Breast epithelium (tissue), 4 donors: ENCODE measurements at regions not wholly inside any gene's neighbourhood (a gene's known extent, or its start where the extent isn't known, plus 50 kb on each side); places are given as distances from the start of the nearest gene placed in this dataset.

Experiments used
- DNase-seq, 2 donors: peaks; one replicate each; pipeline ENCODE4 v3.0.0-alpha.2; 2019; ENCODE audit warnings: low spot score in 2 of 2
- H3K27ac ChIP-seq, 2 donors: fragments of 200-600 bp; sonication (generic) in 1 of 2; one replicate each; pipeline ENCODE4 v1.5.1; 2016 to 2019; ENCODE audit warnings: mild to moderate bottlenecking in 1 of 2
- H3K27me3 ChIP-seq, 2 donors: fragments of 200-600 bp; sonication (generic) in 1 of 2; one replicate each; pipeline versions ENCODE4 v1.5.1 to v1.6.0; 2017 to 2019; ENCODE audit warnings: control low read depth in 1 of 2, mild to moderate bottlenecking in 1 of 2
- H3K36me3 ChIP-seq: fragments of 200-600 bp; one replicate; pipeline ENCODE4 v1.5.1; 2019
- H3K4me1 ChIP-seq, 2 donors: fragments of 200-600 bp; sonication (generic); one replicate each; pipeline ENCODE4 v1.5.1; 2016 to 2019; ENCODE audit warnings: control low read depth in 1 of 2
- H3K4me3 ChIP-seq, 3 donors: fragments of 200-600 bp; sonication (generic); 1 replicate in 2 of 3; 2 replicates in 1 of 3; pipeline ENCODE4 v1.5.1; 2016 to 2019; ENCODE audit warnings: mild to moderate bottlenecking in 3 of 3, moderate library complexity in 2 of 3
- H3K9me3 ChIP-seq, 2 donors: fragments of 200-600 bp; sonication (generic) in 1 of 2; one replicate each; pipeline ENCODE4 v1.5.1; 2016 to 2019; ENCODE audit warnings: control low read depth in 1 of 2
- CTCF ChIP-seq, 3 donors: fragments of 450-650 bp; IDR thresholded peaks; one replicate each; pipeline ENCODE4 v1.5.1; 2016 to 2017; ENCODE audit warnings: antibody characterized with exemption in 3 of 3, mild to moderate bottlenecking in 3 of 3, moderate library complexity in 3 of 3
- POLR2A ChIP-seq: fragments of 450-650 bp; IDR thresholded peaks from one replicate; pipeline ENCODE4 v1.6.1; 2016; ENCODE audit warnings: antibody characterized with exemption, mild to moderate bottlenecking, moderate library complexity
- POLR2AphosphoS5 ChIP-seq, 3 donors: sonication (generic); formaldehyde crosslinking; IDR thresholded peaks; one replicate each; pipeline ENCODE4 v1.6.1; 2017; ENCODE audit warnings: antibody characterized with exemption in 3 of 3
- intact Hi-C: fragments of 100-400 bp; cut with DNase I; formaldehyde crosslinking; loops from one replicate; pipeline ENCODE4 v1.15.1; 2023; ENCODE audit warnings: low total_unique reads

DNA sequence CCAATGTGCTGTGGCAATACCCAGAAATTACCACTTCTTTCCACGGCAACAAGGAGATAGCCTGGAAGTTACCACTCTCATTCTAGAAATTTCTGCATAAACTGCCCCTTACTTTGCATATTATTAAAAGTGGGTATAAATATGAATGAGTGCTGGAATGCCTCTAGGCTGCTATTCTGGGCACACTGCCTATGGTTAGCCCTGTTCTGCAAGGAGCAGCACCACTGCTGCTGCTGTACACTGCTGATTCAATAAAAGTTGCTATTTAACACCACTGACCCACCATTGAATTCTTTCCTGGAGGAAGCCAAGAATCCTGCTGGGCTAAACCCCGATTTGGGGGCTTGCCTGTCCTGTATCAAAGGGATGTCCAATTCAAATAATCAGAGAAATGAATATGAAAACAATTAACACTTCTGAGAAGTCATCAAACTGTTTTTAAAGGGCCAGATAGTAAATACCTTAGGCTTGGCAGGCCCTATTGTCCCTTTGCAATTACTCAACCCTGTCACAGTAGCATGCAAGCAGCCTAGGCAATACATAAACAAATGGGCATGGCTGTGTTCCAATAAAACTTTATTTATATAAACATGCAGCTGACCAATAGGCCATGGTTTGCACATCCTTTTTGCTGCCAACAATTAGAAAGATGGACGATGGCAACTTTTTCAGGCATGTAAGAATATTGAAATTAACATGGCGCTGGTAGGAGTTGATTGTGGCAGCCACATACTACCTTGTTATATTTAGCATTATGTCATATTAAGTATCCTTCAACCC is 369.4 kb upstream of the B3GALT2 start:
- intact Hi-C loops = no loop called here
- no peak for DNase-seq
- Histone ChIP-seq H3K4me1 (no peaks in the 10 kb centered on the region), H3K9me3 (no peaks in the 10 kb centered on the region), H3K4me3 (no peak overlapping the region), H3K27ac (no peak overlapping the region), H3K27me3 (no peaks in the 10 kb centered on the region), H3K36me3 (no peaks in the 10 kb centered on the region)
- TF ChIP-seq POLR2AphosphoS5 (IDR thresholded peaks at IDR 0.05) (no peak), POLR2A (no peak), CTCF (IDR thresholded peaks at IDR 0.05) (no peak)

DNA sequence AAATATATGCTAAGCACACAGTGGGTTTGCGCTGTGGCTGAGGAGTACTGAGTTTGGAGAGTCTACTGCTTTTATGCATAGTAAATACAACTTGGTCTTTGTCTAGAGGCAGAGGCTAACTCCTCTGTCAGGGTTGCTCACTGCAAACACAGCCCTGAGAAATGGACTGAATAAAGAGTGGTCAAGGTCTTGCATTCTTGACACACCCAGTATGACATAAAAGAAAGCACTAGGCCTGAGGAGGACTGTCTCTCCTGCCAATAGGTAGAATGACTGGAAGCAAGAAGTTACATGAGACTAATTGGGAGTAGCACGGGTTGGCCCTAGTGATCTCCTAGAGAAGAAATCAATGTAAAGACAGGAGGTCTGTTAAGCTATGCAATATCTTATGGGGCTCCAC is 367.2 kb upstream of the B3GALT2 start:
- Histone ChIP-seq H3K27ac (no peak overlapping the region), H3K4me3 (no peak overlapping the region), H3K27me3 (no peaks in the 10 kb centered on the region), H3K4me1 (no peaks in the 10 kb centered on the region), H3K9me3 (no peaks in the 10 kb centered on the region), H3K36me3 (no peaks in the 10 kb centered on the region)
- DNase-seq = no peak
- intact Hi-C loops = no loop called here
- TF ChIP-seq POLR2AphosphoS5 (IDR thresholded peaks at IDR 0.05) (no peak), POLR2A (no peak), CTCF (IDR thresholded peaks at IDR 0.05) (no peak)

DNA sequence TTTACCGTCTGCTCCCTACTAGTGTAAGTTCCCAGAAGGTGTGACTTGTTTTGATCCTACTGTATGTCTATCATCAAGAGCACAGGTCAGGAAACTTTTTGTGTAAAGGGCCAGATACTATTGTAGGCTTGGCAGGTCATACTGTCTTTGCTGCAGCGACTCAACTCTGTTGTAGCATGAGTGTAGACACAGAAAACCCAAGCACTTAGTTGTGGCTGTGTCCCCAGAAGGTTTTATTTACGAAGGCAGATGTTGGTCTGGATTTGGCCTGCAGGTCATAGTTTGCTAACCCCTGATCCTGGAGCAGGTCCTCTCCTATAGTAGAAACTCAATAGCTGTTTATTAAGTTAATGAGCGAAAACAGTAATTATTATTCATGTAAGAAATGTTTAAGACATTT is 365.9 kb upstream of the B3GALT2 start:
- Histone ChIP-seq H3K27ac (no peak overlapping the region), H3K4me1 (no peaks in the 10 kb centered on the region), H3K27me3 (no peaks in the 10 kb centered on the region), H3K4me3 (no peak overlapping the region), H3K36me3 (no peaks in the 10 kb centered on the region), H3K9me3 (no peaks in the 10 kb centered on the region)
- TF ChIP-seq CTCF (IDR thresholded peaks at IDR 0.05) = no peak
- TF ChIP-seq POLR2A = no peak
- no peak for TF ChIP-seq POLR2AphosphoS5 (IDR thresholded peaks at IDR 0.05)
- intact Hi-C loops = no loop called here
- no peak for DNase-seq

GRCh38 chr1:193549081-193549480 is 362.7 kb upstream of the B3GALT2 start:
- H3K9me3 ChIP-seq = no peaks in the 10 kb centered on the region
- intact Hi-C loops = no loop called here

More at GRCh38 chr1:193549081-193549480, 362.7 kb upstream of the B3GALT2 start:
- no peak overlapping the region for H3K4me3 ChIP-seq
- no peak for TF ChIP-seq POLR2AphosphoS5 (IDR thresholded peaks at IDR 0.05)
- TF ChIP-seq POLR2A = no peak
- no peak for TF ChIP-seq CTCF (IDR thresholded peaks at IDR 0.05)
- H3K4me1 ChIP-seq = no peaks in the 10 kb centered on the region
- no peak overlapping the region for H3K27ac ChIP-seq
- H3K27me3 ChIP-seq = no peaks in the 10 kb centered on the region
- no peaks in the 10 kb centered on the region for H3K36me3 ChIP-seq
- DNase-seq = no peak
